ENCODE measurements at regions not wholly inside any gene's neighbourhood (a gene's known extent, or its start where the extent isn't known, plus 50 kb on each side); places are given as distances from the start of the nearest gene placed in this dataset.

DNA sequence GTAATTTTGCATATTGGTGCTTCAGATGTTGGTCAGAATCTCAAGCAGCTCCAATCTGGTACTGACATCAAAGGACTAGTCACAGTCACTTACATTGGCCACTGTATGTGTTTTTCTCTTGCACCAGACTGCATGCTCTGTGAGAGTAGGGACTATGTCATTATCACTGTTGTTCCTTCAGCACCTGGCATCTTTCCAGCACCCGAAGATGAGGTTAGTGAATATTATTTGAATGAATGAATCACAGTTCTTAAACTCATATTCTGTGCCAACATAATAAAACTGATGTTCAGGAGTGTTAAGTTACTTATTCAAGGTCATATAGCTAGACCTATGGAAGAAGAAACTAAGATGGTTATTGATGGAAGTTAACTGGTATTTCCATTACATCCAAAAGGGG, 204.5 kb upstream of the TBX3 start:
- Mint-ChIP-seq H3K27me3 (ENCODE audit: unreplicated experiment) (no peaks in the 10 kb centered on the region), H3K4me3 (ENCODE audit: low read depth, unreplicated experiment) (no peak overlapping the region), H3K9me3 (ENCODE audit: low read depth, unreplicated experiment) (peaks cover 24% of the 10 kb centered on the region), H3K27ac (ENCODE audit: unreplicated experiment) (no peak overlapping the region), H3K36me3 (ENCODE audit: insufficient read depth, unreplicated experiment) (no peaks in the 10 kb centered on the region), H3K4me1 (ENCODE audit: low read depth, unreplicated experiment) (no peaks in the 10 kb centered on the region)
- no peak for DNase-seq
- no TSS peak for BruUV-seq (replicated peaks)
- TF ChIP-seq, protein P1, sequence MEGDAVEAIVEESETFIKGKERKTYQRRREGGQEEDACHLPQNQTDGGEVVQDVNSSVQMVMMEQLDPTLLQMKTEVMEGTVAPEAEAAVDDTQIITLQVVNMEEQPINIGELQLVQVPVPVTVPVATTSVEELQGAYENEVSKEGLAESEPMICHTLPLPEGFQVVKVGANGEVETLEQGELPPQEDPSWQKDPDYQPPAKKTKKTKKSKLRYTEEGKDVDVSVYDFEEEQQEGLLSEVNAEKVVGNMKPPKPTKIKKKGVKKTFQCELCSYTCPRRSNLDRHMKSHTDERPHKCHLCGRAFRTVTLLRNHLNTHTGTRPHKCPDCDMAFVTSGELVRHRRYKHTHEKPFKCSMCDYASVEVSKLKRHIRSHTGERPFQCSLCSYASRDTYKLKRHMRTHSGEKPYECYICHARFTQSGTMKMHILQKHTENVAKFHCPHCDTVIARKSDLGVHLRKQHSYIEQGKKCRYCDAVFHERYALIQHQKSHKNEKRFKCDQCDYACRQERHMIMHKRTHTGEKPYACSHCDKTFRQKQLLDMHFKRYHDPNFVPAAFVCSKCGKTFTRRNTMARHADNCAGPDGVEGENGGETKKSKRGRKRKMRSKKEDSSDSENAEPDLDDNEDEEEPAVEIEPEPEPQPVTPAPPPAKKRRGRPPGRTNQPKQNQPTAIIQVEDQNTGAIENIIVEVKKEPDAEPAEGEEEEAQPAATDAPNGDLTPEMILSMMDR (IDR thresholded peaks at IDR 0.05; ENCODE audit: unreplicated experiment): no peak
- CTCF ChIA-PET: no interaction called here
- intact Hi-C loops (cut with micrococcal nuclease; ENCODE audit: unreplicated experiment): no loop called here

DNA sequence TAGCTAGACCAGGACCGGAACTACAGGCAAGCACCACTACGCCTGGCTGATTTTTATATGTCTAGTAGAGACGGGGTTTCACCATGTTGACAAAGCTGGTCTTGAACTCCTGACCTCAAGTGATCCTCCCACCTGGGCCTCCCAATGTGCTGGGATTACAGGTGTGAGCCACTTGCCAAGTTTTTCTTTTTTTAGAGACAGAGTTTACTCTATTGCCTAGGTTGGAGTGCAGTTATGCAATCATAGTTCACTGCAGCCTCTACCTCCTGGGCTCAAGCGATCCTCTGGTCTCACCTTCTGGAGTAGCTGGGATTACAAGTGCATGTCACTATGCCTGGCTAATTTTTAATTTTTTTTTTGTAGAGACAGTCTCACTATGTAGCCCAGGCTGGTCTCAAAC, 201.5 kb upstream of the TBX3 start:
- Mint-ChIP-seq H3K36me3 (ENCODE audit: insufficient read depth, unreplicated experiment) (no peaks in the 10 kb centered on the region), H3K4me3 (ENCODE audit: low read depth, unreplicated experiment) (no peak overlapping the region), H3K27ac (ENCODE audit: unreplicated experiment) (no peak overlapping the region), H3K9me3 (ENCODE audit: low read depth, unreplicated experiment) (peaks cover 15% of the 10 kb centered on the region), H3K27me3 (ENCODE audit: unreplicated experiment) (no peaks in the 10 kb centered on the region), H3K4me1 (ENCODE audit: low read depth, unreplicated experiment) (no peaks in the 10 kb centered on the region)
- intact Hi-C loops (cut with micrococcal nuclease; ENCODE audit: unreplicated experiment): no loop called here
- no TSS peak for BruUV-seq (replicated peaks)
- TF ChIP-seq, protein P1 (IDR thresholded peaks at IDR 0.05; ENCODE audit: unreplicated experiment): no peak
- CTCF ChIA-PET: no interaction called here
- DNase-seq: no peak

DNA sequence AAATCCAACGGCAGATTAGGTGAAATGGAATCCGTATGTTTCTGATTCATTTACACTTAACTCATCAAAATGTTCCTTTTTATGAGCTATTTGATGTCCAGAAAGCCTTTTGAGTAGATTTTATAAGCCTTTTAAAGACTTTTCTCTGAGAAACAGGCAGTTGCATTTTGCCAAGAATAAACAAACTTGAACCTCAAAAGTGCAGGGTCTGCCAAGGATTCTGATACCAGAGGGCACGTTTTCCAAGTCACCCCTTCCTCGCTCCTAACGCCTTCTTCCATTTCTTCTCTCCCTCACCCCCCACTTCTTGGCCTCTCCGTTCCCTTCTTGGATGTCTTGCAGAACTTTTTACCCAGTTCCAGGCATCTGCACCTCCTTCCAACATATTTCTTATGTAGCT, 200.6 kb upstream of the TBX3 start:
- H3K4me3 Mint-ChIP-seq (ENCODE audit: low read depth, unreplicated experiment): no peak overlapping the region
- TF ChIP-seq, protein P1 (IDR thresholded peaks at IDR 0.05; ENCODE audit: unreplicated experiment): no peak
- intact Hi-C loops (cut with micrococcal nuclease; ENCODE audit: unreplicated experiment): no loop called here
- no peak overlapping the region for H3K27ac Mint-ChIP-seq (ENCODE audit: unreplicated experiment)
- CTCF ChIA-PET: interaction anchor here (0.6 kb wide), 1 partner anchor 113 kb away, joined by 3 read pairs; no protein-coding TSS in a partner anchor
- no peaks in the 10 kb centered on the region for H3K4me1 Mint-ChIP-seq (ENCODE audit: low read depth, unreplicated experiment)
- peaks cover 15% of the 10 kb centered on the region for H3K9me3 Mint-ChIP-seq (ENCODE audit: low read depth, unreplicated experiment)
- no peaks in the 10 kb centered on the region for H3K36me3 Mint-ChIP-seq (ENCODE audit: insufficient read depth, unreplicated experiment)
- no TSS peak for BruUV-seq (replicated peaks)
- no peak for DNase-seq
- no peaks in the 10 kb centered on the region for H3K27me3 Mint-ChIP-seq (ENCODE audit: unreplicated experiment)

DNA sequence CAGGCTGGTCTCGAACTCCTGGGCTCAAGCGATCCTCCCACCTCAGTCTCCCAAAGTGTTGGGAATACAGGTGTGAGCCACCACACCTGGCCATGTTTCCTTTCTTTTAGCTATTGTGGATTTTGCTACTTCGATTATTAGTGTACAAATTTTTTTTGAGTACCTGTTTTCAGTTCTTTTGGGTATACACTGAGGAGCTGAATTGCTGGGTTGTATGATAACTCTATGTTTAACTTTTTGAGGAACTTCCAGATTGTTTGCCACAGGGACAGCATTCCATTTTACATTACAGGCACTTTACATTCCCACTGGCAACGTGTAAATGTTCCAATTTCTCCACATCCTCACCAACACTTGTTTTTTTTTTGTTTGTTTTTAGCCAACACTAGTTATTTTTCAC, 198.1 kb upstream of the TBX3 start:
- H3K4me3 Mint-ChIP-seq (ENCODE audit: low read depth, unreplicated experiment): no peak overlapping the region
- TF ChIP-seq, protein P1 (IDR thresholded peaks at IDR 0.05; ENCODE audit: unreplicated experiment): no peak
- H3K4me1 Mint-ChIP-seq (ENCODE audit: low read depth, unreplicated experiment): no peaks in the 10 kb centered on the region
- peaks cover 16% of the 10 kb centered on the region for H3K9me3 Mint-ChIP-seq (ENCODE audit: low read depth, unreplicated experiment)
- intact Hi-C loops (cut with micrococcal nuclease; ENCODE audit: unreplicated experiment): no loop called here
- no TSS peak for BruUV-seq (replicated peaks)
- DNase-seq: no peak
- no peak overlapping the region for H3K27ac Mint-ChIP-seq (ENCODE audit: unreplicated experiment)
- H3K36me3 Mint-ChIP-seq (ENCODE audit: insufficient read depth, unreplicated experiment): no peaks in the 10 kb centered on the region
- H3K27me3 Mint-ChIP-seq (ENCODE audit: unreplicated experiment): no peaks in the 10 kb centered on the region
- CTCF ChIA-PET: no interaction called here

DNA sequence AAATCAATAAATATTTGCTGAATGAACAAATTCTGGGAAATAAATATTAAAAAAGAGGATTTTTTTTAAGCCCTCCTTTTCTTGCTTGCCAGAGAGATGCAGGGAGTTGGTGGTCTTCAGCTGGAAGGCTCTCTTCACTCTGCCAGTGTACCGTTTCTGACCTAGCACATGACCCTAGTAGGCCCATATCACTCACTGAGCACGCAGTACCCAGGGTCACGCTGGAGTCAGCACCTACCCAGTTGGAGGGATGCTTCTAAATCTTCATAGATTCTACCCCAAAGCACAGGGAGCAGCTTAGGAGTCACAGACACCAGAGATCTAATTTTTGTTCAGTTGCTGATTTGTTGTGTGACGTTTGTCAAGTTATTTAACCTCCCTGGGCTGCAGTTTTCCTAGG, 195.4 kb upstream of the TBX3 start:
- BruUV-seq (replicated peaks): no TSS peak
- H3K36me3 Mint-ChIP-seq (ENCODE audit: insufficient read depth, unreplicated experiment): no peaks in the 10 kb centered on the region
- H3K4me3 Mint-ChIP-seq (ENCODE audit: low read depth, unreplicated experiment): no peak overlapping the region
- CTCF ChIA-PET: no interaction called here
- H3K27me3 Mint-ChIP-seq (ENCODE audit: unreplicated experiment): no peaks in the 10 kb centered on the region
- TF ChIP-seq, protein P1 (IDR thresholded peaks at IDR 0.05; ENCODE audit: unreplicated experiment): no peak
- no peak for DNase-seq
- no peaks in the 10 kb centered on the region for H3K4me1 Mint-ChIP-seq (ENCODE audit: low read depth, unreplicated experiment)
- H3K27ac Mint-ChIP-seq (ENCODE audit: unreplicated experiment): no peak overlapping the region
- intact Hi-C loops (cut with micrococcal nuclease; ENCODE audit: unreplicated experiment): no loop called here
- peaks cover 15% of the 10 kb centered on the region for H3K9me3 Mint-ChIP-seq (ENCODE audit: low read depth, unreplicated experiment)

Data from Calu3 (cell line).